HG02943 (cell line): ENCODE measurements at regions not wholly inside any gene's neighbourhood (a gene's known extent, or its start where the extent isn't known, plus 50 kb on each side); places are given as distances from the start of the nearest gene placed in this dataset.
"Not testable (repeated sequence)": the region's sequence is repeated elsewhere in the genome, so short reads cannot be mapped to it uniquely, and the experiment has no call there.

ENCODE experiments used
- ATAC-seq: cut with Tn5 transposase; IDR thresholded peaks from one replicate; pipeline ENCODE4 v1.9.1; 2021; ENCODE audit warnings: mild to moderate bottlenecking, low read depth, moderate library complexity; ENCODE audit not compliant: unreplicated experiment

DNA sequence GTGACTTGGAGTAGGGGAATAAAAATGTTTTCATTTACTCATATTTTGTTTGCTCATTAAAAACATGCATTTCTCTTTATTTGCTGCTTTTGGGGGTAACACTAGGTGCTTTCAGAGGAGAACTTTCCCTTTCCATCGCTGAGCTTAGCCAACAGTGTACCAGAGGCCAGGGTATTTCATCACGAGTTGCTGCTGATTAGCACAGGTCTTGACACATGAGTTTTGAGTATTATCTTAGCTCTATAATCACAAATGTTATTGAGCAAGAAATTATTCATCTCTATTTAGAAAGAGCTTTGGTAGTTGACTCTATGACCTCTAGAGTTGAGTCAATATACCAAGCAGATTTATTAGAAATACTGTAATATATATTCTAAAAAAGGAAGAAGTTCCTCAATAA lies 375.9 kb downstream of the NXPH1 start:
- ATAC-seq: no peak

DNA sequence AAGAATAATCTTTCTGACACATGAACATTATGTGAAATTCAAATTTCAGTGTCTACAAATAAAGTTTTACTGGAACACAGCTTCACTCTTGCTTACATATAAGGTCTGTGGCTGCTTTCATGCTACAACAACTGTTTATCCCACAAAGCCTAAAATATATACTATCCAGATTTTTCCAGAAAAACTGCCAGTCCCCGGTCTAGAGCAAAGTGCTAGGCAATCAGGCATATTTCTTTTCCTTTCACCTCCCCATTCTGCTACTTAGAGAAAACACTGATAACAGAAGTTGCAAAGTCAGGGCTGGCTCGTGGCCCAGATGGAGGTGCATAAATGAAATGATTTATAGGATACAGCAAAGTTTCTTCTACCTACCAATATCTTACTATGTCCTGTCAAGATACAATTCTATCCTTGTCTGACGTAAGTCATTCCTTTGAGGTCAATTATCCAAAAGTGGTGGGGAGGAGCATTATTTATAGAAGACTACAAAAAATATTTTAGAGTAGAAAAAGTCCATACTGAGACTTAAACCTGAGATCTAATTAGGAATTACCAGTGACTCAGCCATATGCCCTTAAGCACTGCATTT lies 384.1 kb downstream of the NXPH1 start:
- no peak for ATAC-seq

DNA sequence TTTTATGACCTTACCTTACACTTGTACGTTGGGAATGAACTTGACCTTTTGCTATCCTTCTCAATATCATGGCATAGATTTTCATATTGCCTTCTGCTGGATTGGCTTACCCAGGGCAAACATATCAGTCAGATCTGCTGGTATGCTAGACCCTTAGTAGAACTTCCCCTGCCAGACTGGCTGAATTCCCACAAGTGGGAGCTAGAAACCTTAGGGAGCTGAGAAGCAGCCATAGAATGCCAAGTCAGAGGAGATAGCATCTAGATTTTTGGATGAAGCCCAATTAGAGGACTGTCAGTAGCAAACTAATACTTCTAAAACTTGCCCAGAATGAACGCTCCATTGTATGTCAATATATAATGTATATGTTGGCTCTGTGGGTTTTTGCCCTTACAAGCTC lies 385.0 kb downstream of the NXPH1 start:
- no peak for ATAC-seq

DNA sequence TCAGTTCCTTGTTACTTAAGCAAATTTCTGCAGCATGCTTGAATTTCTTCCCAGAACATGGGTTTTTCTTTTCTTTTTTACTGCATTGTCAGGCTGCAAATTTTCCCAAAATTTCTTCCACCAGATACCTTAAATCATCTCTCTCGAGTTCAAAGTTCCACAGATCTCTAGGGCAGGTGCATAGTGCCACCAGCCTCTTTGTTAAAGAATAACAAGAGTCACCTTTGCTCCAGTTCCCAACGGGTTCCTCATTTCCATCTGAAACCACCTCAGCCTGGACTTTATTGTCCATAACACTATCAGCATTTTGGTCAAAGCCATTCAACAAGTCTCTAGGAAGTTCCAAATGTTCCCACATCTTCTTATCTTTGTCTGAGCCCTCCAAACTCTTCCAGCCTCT lies 389.2 kb downstream of the NXPH1 start:
- no peak for ATAC-seq

DNA sequence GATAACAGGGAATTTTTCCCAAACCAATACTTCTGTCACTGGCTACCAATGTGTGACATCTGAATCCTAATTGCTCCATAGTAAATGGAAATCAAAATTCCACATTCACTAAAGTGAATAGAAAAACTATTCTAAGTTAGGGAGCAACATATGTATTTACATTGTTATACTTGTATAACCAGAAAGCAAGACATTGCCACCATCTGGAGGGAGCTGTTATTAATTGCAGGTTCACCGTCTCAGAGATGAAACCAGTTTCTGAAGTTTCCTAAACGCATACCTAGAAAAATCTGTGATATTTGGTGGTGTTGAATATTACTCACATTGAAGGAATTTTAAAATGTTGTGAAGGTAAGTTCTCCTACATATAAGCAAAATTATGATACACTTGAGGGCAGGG lies 390.1 kb downstream of the NXPH1 start:
- ATAC-seq: no peak

DNA sequence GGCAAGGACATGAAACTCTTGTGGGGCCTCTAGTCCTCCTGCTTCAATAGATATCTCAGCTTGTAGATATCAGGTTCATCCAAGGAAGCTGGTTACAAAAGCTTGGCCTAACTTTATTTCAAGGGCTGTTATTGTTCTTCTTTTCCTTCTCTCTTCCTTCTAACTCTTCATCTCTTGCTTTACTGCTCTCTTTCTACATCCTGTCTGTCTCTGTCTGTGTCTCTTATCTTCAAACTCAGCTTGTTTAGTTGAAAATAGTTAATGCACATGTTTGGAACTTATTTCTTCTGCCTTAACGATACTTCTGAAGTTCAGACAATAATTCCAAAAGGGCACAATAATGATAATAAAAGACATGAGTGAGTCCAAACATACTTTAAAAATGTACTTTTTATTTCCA lies 393.9 kb downstream of the NXPH1 start:
- ATAC-seq: no peak

DNA sequence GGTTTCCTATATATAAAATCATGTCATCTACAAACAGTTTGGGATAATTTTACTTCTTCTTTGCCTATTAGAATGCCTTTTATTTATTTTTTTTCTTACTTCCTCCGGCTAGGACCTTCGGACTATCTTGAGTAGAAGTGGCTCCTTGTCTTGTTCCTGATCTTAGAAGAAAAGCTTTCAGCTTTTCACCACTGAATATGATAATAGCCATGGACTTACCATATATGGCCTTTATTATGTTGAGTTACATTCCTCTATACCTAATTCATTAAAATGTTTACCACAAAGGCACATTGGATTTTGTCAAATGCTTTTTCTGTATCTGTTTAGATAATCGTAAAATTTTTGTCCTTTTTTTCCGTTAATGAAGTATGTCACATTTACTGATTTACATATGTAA lies 395.7 kb downstream of the NXPH1 start:
- no peak for ATAC-seq

DNA sequence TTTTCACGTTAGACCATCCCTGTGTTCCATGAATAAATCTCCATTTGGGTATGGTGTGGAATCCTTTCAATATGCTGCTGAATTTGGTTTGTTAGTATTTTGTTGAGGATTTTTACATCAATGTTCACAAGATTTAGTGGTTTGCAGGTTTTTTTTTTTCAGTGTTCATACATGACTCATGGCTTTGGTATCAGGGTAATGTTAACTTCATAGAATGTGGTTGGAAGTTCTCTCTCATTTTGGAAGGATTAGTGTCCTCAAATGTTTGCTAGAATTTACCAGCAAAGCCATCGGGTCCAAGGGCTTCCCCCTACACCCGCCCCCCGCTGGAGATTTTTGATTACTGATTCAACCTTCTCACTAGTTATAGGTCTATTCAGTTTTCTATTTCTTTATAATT lies 398.0 kb downstream of the NXPH1 start:
- no peak for ATAC-seq

DNA sequence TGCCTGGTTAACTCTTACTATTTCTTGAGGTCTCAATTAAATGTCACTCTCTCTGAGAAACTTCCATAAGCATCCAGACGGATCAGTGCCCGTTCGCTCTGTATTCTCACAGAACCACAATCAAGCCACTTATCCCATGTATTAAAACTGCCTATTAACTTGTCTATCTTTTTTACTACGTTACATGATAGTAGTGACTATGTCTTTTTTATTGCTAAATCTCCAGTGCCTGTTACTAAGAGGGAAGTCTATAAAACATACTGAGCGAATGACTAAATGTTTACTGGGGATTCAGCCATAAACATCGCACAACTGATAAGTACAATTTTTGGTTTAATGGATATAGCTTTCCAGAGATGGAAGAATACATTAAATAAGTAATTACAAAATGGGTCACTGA lies 399.9 kb downstream of the NXPH1 start:
- ATAC-seq: no peak

DNA sequence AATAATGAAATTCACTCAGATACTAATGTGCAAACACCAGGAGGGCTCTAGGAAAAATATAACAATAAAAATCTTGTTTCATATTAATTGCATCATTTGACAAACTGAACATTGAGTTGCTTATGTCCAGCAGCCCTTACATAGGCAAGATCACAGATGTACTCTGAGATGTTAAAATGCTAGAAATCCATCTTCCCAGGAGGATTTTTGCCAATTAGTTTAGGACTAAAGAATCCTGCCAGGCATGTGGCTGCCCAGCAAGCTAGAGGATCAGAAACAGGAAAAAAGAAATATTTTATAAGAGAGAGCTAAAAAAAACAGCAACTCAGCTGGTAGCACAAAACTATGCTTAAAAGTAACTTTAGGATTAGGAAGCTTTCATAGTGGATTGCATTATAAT lies 407.8 kb downstream of the NXPH1 start:
- no peak for ATAC-seq

DNA sequence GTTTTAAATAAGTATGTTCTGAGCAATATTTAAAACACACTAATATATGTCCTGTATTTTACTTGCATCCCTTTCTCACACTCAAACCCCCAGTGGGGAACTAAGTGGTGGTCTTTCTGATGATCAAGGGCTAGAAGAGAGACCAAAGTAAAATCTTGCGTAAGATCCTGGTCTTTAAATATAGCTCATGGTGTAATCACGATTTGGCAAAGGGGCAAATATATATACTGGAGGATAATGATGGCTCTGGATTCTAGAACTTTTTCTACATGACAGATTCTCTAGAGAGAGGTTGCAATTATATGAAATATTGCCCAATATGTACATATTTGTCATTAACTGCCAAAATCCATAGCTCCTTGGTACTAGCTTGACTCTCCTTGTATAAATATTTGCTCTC lies 438.3 kb downstream of the NXPH1 start:
- ATAC-seq: no peak

DNA sequence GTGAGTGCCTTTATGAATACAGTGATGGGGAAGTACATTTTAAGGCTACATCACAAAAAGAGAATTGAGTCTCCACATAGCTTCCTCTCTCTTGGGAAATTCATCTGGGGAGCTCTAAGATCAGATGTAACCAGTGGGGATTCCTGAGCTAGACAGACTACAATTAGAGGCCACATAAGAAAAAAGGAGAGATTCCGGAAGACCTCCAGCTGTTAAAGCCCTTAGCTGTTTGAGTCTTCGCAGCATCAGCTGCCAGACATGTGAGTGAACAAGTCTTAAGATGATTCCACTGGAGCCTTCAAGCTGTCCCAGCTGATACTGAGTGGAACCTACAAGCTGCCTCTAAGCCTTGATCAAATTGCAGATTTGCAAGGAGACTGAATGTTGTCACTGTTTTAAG lies 448.5 kb downstream of the NXPH1 start:
- ATAC-seq: no peak

DNA sequence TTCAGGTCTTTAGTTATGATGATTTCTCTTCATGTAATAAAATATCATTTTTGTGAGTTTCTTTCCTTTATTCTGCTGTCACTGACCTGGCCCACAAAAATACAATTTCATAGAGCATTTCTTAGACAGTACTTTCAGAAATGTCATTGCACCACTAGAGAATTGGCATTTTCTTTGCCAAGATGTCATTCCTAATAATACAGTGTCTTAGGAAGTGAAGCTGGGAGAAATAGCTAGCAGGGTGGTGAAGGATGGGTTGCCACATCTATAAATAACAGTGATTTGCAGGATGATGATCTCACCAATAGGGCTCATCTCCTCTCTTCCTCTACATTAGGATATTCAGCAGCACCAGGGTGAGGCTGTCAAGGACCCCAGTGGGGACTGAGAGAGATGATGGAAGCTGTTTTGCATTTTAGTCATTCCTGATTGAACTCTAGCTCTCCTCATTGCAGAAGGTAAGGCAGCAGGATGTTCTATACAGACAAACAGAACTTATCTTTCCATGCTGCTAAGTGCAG lies 452.1 kb downstream of the NXPH1 start:
- no peak for ATAC-seq

DNA sequence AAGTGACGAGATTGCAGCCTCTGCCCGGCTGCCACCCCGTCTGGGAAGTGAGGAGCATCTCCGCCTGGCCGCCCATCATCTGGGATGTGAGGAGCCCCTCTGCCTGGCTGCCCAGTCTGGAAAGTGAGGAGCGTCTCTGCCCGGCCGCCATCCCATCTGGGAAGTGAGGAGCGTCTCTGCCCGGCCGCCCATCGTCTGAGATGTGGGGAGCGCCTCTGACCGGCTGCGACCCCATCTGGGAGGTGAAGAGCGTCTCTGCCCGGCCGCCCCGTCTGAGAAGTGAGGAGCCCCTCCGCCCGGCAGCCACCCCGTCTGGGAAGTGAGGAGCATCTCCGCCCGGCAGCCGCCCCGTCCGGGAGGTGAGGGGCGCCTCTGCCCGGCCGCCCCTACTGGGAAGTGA lies 456.9 kb downstream of the NXPH1 start:
- ATAC-seq: not testable (repeated sequence)

DNA sequence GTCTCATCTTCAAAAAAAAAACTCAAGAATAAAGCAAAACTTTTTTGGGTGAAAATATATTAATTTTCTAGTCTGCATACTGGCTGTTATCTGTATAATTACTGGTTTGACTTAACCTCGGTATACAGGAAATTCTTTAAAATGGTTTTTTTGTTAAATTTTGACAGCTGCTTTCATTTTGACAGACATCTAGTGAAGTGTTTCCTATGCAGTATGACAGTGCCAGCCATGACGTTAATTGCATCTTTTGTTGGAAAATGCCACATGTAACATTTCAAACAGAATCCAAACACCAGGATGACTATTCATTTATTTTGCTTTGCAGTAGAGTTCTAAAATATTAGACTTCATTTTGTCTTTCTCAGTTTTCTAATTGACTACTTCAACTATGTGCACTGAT lies 460.4 kb downstream of the NXPH1 start:
- no peak for ATAC-seq

DNA sequence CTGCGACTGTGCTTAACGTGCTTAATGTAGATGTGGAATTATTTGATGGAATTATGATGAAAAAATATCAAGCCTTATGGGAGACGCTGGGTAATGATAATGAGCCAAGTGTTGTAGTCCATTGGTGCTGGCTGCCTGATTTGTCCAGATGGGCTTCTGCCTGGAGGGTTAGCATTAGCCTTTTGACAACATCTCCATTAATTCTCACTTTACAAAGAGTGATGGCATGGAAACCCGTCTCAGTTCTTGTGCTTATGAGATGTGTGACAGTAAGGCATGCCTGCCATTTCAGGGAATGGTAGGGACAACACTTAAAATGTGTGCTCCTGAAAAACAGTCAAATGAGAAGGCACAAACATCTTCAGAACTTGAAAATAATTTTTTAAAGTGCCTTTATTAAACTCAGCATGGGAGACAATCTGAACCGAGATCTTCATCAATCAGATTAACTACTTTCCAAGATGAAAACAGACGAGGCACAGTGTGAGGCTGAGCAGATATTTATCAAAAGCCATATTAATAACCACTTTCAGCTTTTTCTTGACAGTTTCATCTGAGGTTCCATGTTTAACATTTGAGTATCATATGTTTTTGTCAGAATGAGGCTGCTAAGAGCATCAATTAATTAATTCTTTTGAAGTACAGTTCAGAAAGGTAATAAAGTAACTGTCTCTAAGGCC lies 473.1 kb downstream of the NXPH1 start:
- ATAC-seq: no peak

DNA sequence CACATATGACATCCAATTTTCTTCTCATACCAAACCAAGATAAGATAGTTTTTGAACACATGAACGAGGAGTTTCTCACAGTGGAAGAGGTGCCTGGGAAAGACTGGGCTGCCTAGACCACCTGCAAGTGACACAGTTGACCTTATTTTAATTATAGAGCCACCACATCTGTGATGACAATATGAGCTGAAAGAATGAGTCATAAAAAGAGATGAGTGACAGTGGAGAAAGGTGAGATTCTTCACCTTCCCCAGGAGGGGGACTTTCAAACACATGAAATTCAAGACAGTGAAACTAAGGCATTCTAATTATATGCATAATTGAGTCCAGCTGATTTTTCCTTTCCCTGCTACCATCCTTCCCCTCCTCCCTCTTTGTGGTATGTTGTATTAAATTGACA lies 475.5 kb downstream of the NXPH1 start:
- ATAC-seq: no peak

DNA sequence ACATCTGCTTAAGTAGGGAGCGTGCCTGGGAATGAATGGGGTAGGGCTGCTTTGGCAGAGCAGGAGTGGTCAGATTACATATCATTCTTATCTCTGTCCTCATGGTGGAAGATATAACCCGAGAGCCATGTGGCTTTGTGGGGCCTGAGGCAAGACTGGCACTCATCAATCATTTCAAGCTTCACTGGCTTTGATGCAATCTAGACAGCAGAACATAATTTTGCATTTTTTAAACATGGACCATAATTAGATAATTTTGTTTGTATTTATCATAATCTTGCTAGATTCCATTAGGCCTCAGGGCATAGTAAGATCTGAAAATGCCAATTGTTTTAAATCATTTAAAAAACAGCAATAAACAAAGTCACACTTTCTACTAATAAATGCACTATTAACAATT lies 480.3 kb downstream of the NXPH1 start:
- no peak for ATAC-seq

DNA sequence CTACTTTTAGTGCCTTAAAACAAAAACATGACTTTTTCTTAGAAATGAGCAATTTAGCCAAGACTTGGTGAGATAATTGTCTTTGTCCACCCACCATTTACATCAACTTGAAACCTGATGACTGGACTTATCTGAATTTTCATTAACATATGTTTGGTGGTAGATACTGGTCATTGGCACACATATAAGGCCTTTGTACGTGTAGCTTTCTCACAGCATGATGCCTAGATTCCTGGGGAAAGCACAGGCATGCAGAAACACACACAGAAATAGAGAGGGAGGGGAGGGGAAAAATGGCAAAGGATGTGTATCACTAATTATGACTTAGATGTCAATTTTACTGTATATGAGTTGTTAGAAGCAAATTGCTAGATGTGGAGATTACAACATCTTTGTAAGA lies 488.4 kb downstream of the NXPH1 start:
- ATAC-seq: no peak

DNA sequence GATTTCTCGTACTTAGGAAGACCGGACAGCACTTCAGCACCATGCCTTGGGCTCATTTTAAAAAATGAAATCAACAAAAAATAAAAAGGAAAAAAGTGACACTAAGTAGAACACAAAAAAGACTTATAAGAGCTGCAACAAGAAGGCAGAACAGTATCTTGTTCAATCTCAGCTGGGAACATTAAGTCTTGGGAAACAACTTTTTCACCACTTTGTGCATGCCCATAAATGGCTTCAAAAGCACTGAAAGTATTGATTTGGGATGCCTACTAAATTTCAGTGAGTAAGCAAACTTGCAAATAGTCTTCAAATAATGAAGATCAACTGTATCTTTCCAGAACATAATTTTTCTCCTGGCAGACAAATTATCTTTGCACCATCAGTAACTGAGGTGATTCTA lies 489.3 kb downstream of the NXPH1 start:
- no peak for ATAC-seq

DNA sequence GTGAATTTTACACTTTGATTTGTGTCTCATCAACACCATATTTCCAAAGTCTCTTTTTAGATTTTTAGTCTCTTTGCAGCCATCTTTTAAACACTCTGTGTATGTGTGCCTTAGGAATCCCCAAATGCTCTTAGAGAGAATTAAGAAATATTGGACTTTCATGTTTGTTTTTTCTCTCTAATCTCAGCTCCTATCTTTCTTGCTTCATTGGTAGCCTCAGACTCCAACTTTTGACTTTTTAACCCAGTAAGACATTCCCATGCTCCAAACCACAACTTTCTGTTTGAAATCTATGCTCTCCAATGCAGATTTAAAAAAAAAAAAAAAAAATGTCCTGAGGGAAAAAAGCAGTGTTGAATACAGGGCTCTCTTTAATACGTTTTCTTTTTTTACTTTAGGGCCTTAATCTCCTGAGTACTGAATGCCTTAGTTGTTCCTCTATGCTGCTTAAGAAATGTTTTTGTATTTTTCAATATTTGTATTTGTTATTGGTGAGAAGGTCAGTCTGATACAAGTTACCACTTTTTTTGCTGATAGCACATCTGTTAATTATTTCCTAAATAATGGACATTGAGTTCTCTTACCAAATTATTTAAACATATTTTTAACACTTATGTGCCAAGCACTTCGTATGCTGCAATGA lies 489.9 kb downstream of the NXPH1 start:
- ATAC-seq: no peak
